GM10266 (cell line): ENCODE measurements at regions not wholly inside any gene's neighbourhood (a gene's known extent, or its start where the extent isn't known, plus 50 kb on each side); places are given as distances from the start of the nearest gene placed in this dataset.

Experiments used
- DNase-seq: peaks from one replicate; pipeline ENCODE4 v3.0.0; 2012; ENCODE audit errors: extremely low spot score
- CTCF ChIP-seq: IDR thresholded peaks from 2 replicates; pipeline ENCODE4 v1.5.1; 2012; ENCODE audit warnings: mild to moderate bottlenecking, low read depth; ENCODE audit not compliant: control insufficient read depth, insufficient read depth; ENCODE audit errors: missing control alignments

- TF ChIP-seq CTCF, result no peak
- DNase-seq, result no peak
Measured at GRCh38 chr3:29164825-29165224, 116.0 kb upstream of the RBMS3 start.

DNA sequence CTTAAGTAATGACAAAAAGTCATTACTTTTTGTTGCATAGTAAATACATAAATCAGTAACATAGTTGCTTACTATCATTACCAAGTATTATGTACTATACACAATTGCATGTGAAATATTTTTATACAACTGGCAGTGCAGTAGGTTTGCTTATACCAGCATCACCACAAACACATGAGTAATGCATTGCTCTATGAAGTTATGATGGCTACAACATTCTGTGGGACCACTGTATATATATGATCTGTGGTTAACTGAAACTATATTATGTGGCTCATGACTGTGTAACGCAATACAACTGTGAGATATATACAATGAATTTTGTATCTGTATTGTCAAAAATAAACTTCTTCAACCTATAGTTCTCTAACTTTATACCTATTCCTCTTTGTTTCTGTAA is 113.7 kb upstream of the RBMS3 start:
- no peak for TF ChIP-seq CTCF
- DNase-seq, result no peak

- DNase-seq, result no peak
- no peak for TF ChIP-seq CTCF
Measured at GRCh38 chr3:29168081-29168480, 112.8 kb upstream of the RBMS3 start.

GRCh38 chr3:29168696-29169095 is 112.2 kb upstream of the RBMS3 start:
- no peak for DNase-seq
- TF ChIP-seq CTCF, result no peak

DNA sequence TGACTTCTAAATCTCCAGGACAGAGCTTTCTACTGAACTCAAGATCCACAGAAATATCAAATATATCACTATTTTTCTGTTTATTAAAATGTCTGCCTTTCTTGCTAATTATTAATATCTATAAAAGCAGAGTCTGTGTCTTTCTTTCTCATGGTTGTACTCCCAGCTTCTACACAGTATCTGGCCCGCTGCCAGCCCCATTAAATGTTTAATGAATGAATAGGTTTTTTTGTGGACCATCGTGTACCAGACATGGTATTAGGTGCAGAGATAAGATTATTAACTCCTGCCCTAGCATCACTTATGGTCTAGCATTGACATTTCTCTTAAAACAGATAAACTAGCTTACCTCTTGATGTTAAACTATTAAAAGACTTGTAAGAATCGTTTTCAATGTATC is 111.4 kb upstream of the RBMS3 start:
- no peak for TF ChIP-seq CTCF
- no peak for DNase-seq

GRCh38 chr3:29171043-29171990 is 109.6 kb upstream of the RBMS3 start:
- no peak for TF ChIP-seq CTCF
- DNase-seq, result no peak

DNA sequence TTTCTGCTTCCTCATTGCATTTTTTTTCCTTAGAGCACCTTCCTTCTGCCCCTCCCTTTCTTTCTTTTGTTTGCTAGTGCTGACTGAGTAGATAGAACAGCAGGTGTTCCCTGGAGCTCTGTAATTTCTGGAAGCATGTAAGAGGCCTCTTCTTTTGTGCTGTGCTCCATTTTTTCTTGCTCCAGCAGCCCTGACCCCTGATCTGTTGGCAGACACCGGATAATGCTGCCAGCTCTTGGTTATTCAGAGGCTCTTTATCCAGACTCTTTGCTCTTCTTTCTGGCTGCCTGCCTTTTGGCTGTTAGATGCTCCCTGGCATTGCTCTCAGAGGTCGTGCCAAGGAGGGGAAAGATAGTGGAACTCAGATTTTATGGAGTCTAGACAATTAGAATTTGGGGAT is 104.4 kb upstream of the RBMS3 start:
- DNase-seq, result no peak
- no peak for TF ChIP-seq CTCF
